H1 (cell line): ENCODE measurements at regions not wholly inside any gene's neighbourhood (a gene's known extent, or its start where the extent isn't known, plus 50 kb on each side); places are given as distances from the start of the nearest gene placed in this dataset.

Experiments
- CTCF ChIA-PET: fragments of 300-600 bp; sonication (Branson Sonifier 250); formaldehyde crosslinking; loops from one replicate; lab custom pipeline; 2021; ENCODE audit not compliant: partially characterized antibody; lab: Charles Lee
- POLR2A ChIA-PET: fragments of 300-600 bp; sonication (Branson Sonifier 250); formaldehyde crosslinking; loops from one replicate; lab custom pipeline; 2021; ENCODE audit warnings: inconsistent platforms; ENCODE audit not compliant: partially characterized antibody; lab: Charles Lee
- DNase-seq, 2 experiments: peaks; one replicate each; pipeline versions ENCODE4 v3.0.0 to v3.0.0-alpha.2; 2010 to 2022; ENCODE audit warnings: low spot score in 2 of 2, low read depth in 1 of 2, mixed read lengths in 1 of 2
- FAIRE-seq: peaks from 2 replicates; lab custom pipeline; 2011; peaks lifted over from hg19 to GRCh38; lab: Jason Lieb, UNC
- H2AFZ ChIP-seq: 2 replicates; pipeline ENCODE4 v1.8.1; 2012; ENCODE audit warnings: low read length, inconsistent platforms
- H2AK5ac ChIP-seq: 2 replicates; pipeline ENCODE4 v1.6.1; 2013; ENCODE audit warnings: low read depth, low read length
- H2BK120ac ChIP-seq: replicated peaks from 2 replicates; pipeline ENCODE3; 2013; ENCODE audit warnings: low read depth, low read length, inconsistent platforms
- H2BK12ac ChIP-seq: 2 replicates; pipeline ENCODE4 v1.6.1; 2013; ENCODE audit warnings: low read depth, low read length
- H2BK15ac ChIP-seq: 2 replicates; pipeline ENCODE4 v1.6.1; 2013; ENCODE audit warnings: low read length
- H2BK20ac ChIP-seq: 2 replicates; pipeline ENCODE4 v1.6.1; 2013; ENCODE audit warnings: low read length
- H2BK5ac ChIP-seq: 2 replicates; pipeline ENCODE4 v1.6.1; 2013; ENCODE audit warnings: low read depth, low read length
- H3K14ac ChIP-seq: 2 replicates; pipeline ENCODE4 v1.6.1; 2013; ENCODE audit warnings: inconsistent platforms; ENCODE audit not compliant: insufficient read length
- H3K18ac ChIP-seq: 2 replicates; pipeline ENCODE4 v1.6.1; 2013; ENCODE audit warnings: low read length; ENCODE audit errors: extremely low read depth
- H3K23ac ChIP-seq: 2 replicates; pipeline ENCODE4 v1.6.1; 2013; ENCODE audit warnings: inconsistent platforms; ENCODE audit not compliant: insufficient read length
- H3K23me2 ChIP-seq: 2 replicates; pipeline ENCODE4 v1.6.1; 2013; ENCODE audit warnings: low read depth, low read length
- H3K27ac ChIP-seq: 2 replicates; pipeline ENCODE4 v1.6.1; 2011; ENCODE audit warnings: low read depth, low read length, inconsistent platforms
- H3K27me3 ChIP-seq, 4 experiments: replicated peaks in 1 of 4; 1 replicate in 1 of 4; 2 replicates in 3 of 4; pipeline versions ENCODE4 v1.6.1 to v1.8.1; 2011 to 2013; ENCODE audit warnings: low read length in 3 of 4, mild to moderate bottlenecking in 3 of 4, inconsistent platforms in 2 of 4, mixed read lengths in 2 of 4, moderate library complexity in 1 of 4; ENCODE audit not compliant: control insufficient read depth in 3 of 4, insufficient read depth in 3 of 4; ENCODE audit errors: extremely low read depth in 1 of 4
- H3K36me3 ChIP-seq, 4 experiments: 2 replicates each; pipeline versions ENCODE4 v1.6.1 to v1.8.1; 2011 to 2013; ENCODE audit warnings: mild to moderate bottlenecking in 4 of 4, low read length in 3 of 4, moderate library complexity in 2 of 4, control low read depth in 1 of 4, inconsistent platforms in 1 of 4; ENCODE audit not compliant: insufficient read depth in 4 of 4, control insufficient read depth in 2 of 4
- H3K4ac ChIP-seq: replicated peaks from 2 replicates; pipeline ENCODE3; 2013; ENCODE audit warnings: low read length, low read depth, mixed read lengths, inconsistent platforms; ENCODE audit not compliant: insufficient read length
- H3K4me1 ChIP-seq, 4 experiments: replicated peaks in 1 of 4; 1 replicate in 1 of 4; 2 replicates in 3 of 4; pipeline versions ENCODE4 v1.6.1 to v1.8.1; 2011 to 2013; ENCODE audit warnings: low read length in 3 of 4, inconsistent platforms in 2 of 4, mixed read lengths in 1 of 4; ENCODE audit not compliant: insufficient read depth in 4 of 4, control insufficient read depth in 3 of 4
- H3K4me2 ChIP-seq, 2 experiments: 2 replicates each; pipeline versions ENCODE4 v1.6.1 to v1.8.1; 2011 to 2013; ENCODE audit warnings: low read depth in 2 of 2, low read length in 2 of 2, control low read depth in 1 of 2, inconsistent platforms in 1 of 2, mild to moderate bottlenecking in 1 of 2; ENCODE audit not compliant: insufficient read depth in 1 of 2
- H3K4me3 ChIP-seq, 4 experiments: fragments of 200-600, 300-600 bp in 1 of 4; sonication (generic), shearing (Covaris generic), sonication (Bioruptor Twin) in 1 of 4; 2 replicates each; pipeline versions ENCODE4 v1.5.1 to v1.8.1; 2011 to 2016; ENCODE audit warnings: low read length in 4 of 4, low read depth in 3 of 4, control low read depth in 2 of 4, inconsistent platforms in 2 of 4, mild to moderate bottlenecking in 2 of 4, mixed read lengths in 1 of 4, moderate library complexity in 1 of 4; ENCODE audit not compliant: insufficient read depth in 2 of 4; ENCODE audit errors: extremely low read depth in 1 of 4
- H3K56ac ChIP-seq: replicated peaks from 2 replicates; pipeline ENCODE3; 2013; ENCODE audit warnings: low read depth, mild to moderate bottlenecking, mixed read lengths, low read length, inconsistent platforms; ENCODE audit not compliant: insufficient read length
- H3K79me1 ChIP-seq: 2 replicates; pipeline ENCODE4 v1.6.1; 2013; ENCODE audit warnings: low read depth, low read length, control low read depth
- H3K79me2 ChIP-seq, 2 experiments: 2 replicates each; pipeline versions ENCODE4 v1.6.1 to v1.8.1; 2012 to 2013; ENCODE audit warnings: low read length in 2 of 2, mild to moderate bottlenecking in 2 of 2, inconsistent platforms in 1 of 2; ENCODE audit not compliant: insufficient read depth in 2 of 2, control insufficient read depth in 1 of 2
- H3K9ac ChIP-seq, 4 experiments: replicated peaks in 1 of 4; 1 replicate in 1 of 4; 2 replicates in 3 of 4; pipeline versions ENCODE4 v1.6.1 to v1.8.1; 2011 to 2013; ENCODE audit warnings: low read depth in 3 of 4, low read length in 3 of 4, control low read depth in 2 of 4, mild to moderate bottlenecking in 2 of 4, moderate library complexity in 2 of 4, inconsistent platforms in 1 of 4; ENCODE audit errors: extremely low read depth in 1 of 4
- H3K9me3 ChIP-seq, 2 experiments: 2 replicates each; pipeline versions ENCODE4 v1.6.1 to v1.8.1; 2012 to 2013; ENCODE audit warnings: mild to moderate bottlenecking in 2 of 2, moderate library complexity in 2 of 2, control low read depth in 1 of 2, inconsistent platforms in 1 of 2, low read depth in 1 of 2, low read length in 1 of 2, mixed read lengths in 1 of 2; ENCODE audit not compliant: insufficient read depth in 2 of 2
- H4K20me1 ChIP-seq, 2 experiments: replicated peaks in 1 of 2; 2 replicates each; pipeline versions ENCODE3 to v1.8.1; 2011 to 2013; ENCODE audit warnings: inconsistent platforms in 2 of 2, low read length in 2 of 2, mild to moderate bottlenecking in 1 of 2; ENCODE audit not compliant: insufficient read depth in 2 of 2, control insufficient read depth in 1 of 2
- H4K5ac ChIP-seq: 2 replicates; pipeline ENCODE4 v1.6.1; 2013; ENCODE audit warnings: low read length, low read depth, mixed read lengths, inconsistent platforms; ENCODE audit not compliant: insufficient read length
- H4K8ac ChIP-seq: 2 replicates; pipeline ENCODE4 v1.8.0; 2013; ENCODE audit warnings: mild to moderate bottlenecking, moderate library complexity, low read length, inconsistent platforms; ENCODE audit not compliant: insufficient read depth; ENCODE audit errors: extremely low read depth
- H4K91ac ChIP-seq: replicated peaks from 2 replicates; pipeline ENCODE3; 2013; ENCODE audit warnings: low read length, mixed read lengths, inconsistent platforms; ENCODE audit not compliant: insufficient read length
- CEBPB ChIP-seq: IDR thresholded peaks from 2 replicates; pipeline ENCODE4 v1.6.1; 2012; ENCODE audit warnings: low read depth, low read length
- EP300 ChIP-seq, 2 experiments: IDR thresholded peaks; 1 replicate in 1 of 2; 2 replicates in 1 of 2; pipeline ENCODE4 v1.6.1; 2011 to 2012; ENCODE audit warnings: low read depth in 2 of 2, low read length in 2 of 2, mild to moderate bottlenecking in 2 of 2, borderline replicate concordance in 1 of 2, inconsistent platforms in 1 of 2, moderate library complexity in 1 of 2
- JUND ChIP-seq: IDR thresholded peaks from 2 replicates; pipeline ENCODE4 v1.6.1; 2011; ENCODE audit warnings: mild to moderate bottlenecking, improper control_type of control experiment, low read length
- RXRA ChIP-seq: IDR thresholded peaks from 2 replicates; pipeline ENCODE4 v1.6.1; 2011; ENCODE audit warnings: low read depth, mild to moderate bottlenecking, low read length, moderate library complexity; ENCODE audit not compliant: insufficient read depth
- WGBS, 2 experiments: shearing (Covaris generic) in 1 of 2; methylation state at CpG; one replicate each; pipeline versions ENCODE4 v1.1.6 to v1.1.7; 2013 to 2015; ENCODE audit warnings: low lambda C conversion rate in 2 of 2, mixed read lengths in 2 of 2, inconsistent platforms in 1 of 2, low coverage in 1 of 2, missing lambda C conversion rate in 1 of 2; ENCODE audit not compliant: insufficient replicate concordance in 2 of 2, insufficient coverage in 1 of 2, insufficient read length in 1 of 2; ENCODE audit errors: extremely low coverage in 1 of 2, missing lambda C conversion rate in 1 of 2; 5-methylcytosine and 5-hydroxymethylcytosine counted together

GRCh38 chr11:70525466-70525865 lies 127.1 kb downstream of the CTTN start:
- CTCF ChIA-PET: interaction anchor here (1.1 to 11.3 kb wide), 2 partner anchors 17 to 62 kb away, joined by 3 to 150 read pairs; no protein-coding TSS in a partner anchor
- no peak for TF ChIP-seq CEBPB
- TF ChIP-seq EP300 (IDR thresholded peaks at IDR 0.05; ENCODE audit: borderline replicate concordance in 1 of 2, low read depth in 2 of 2, low read length in 2 of 2): no peak
- TF ChIP-seq JUND: no peak
- no peak for TF ChIP-seq RXRA

More at GRCh38 chr11:70525466-70525865, 127.1 kb downstream of the CTTN start:
- no peak overlapping the region for H2BK20ac ChIP-seq
- no peaks in the 10 kb centered on the region for H3K27me3 ChIP-seq
- H4K8ac ChIP-seq: no peak overlapping the region; the same call in 1 of the 2 replicates
- peak overlapping the region; percentile 41 for H3K4ac ChIP-seq
- no peak overlapping the region for H2AFZ ChIP-seq
- H2BK120ac ChIP-seq: no peak overlapping the region
- H3K56ac ChIP-seq: no peak overlapping the region
- H3K36me3 ChIP-seq: no peaks in the 10 kb centered on the region
- H2BK15ac ChIP-seq: peak overlapping the region; percentile 22; the same call in 1 of the 2 replicates
- no peaks in the 10 kb centered on the region for H3K79me2 ChIP-seq
- H3K79me1 ChIP-seq: peaks cover 2% of the 10 kb centered on the region
- POLR2A ChIA-PET: interaction anchor here (0.6 to 0.9 kb wide), 2 partner anchors 53 to 1629 kb away, joined by 4 to 5 read pairs; no protein-coding TSS in a partner anchor
- peaks cover 8 to 43% (median 30%) of the 10 kb centered on the region in 4 experiments for H3K4me1 ChIP-seq
- no peak overlapping the region for H3K23ac ChIP-seq
- no peaks in the 10 kb centered on the region for H3K9me3 ChIP-seq
- no peaks in the 10 kb centered on the region for H3K23me2 ChIP-seq
- DNase-seq (no peak), FAIRE-seq (no peak)
- H2BK12ac ChIP-seq: 0 out of 2 replicates have a peak overlapping the region, but pooled peaks have one; percentile 35
- peak overlapping the region; percentile 12 for H3K18ac ChIP-seq
- peaks cover 6 to 8% of the 10 kb centered on the region in 2 experiments for H4K20me1 ChIP-seq
- H3K14ac ChIP-seq: no peak overlapping the region
- peak overlapping the region; percentile 92 for H4K91ac ChIP-seq
- peak overlapping the region; percentile 27; the same call in 1 of the 2 replicates for H2BK5ac ChIP-seq
- H3K27ac ChIP-seq: no peak overlapping the region
- H2AK5ac ChIP-seq: peak overlapping the region; percentile 88; the same call in 1 of the 2 replicates
- no peak overlapping the region for H3K9ac ChIP-seq
- H3K4me3 ChIP-seq: no peak overlapping the region
- no peak overlapping the region for H4K5ac ChIP-seq
- no peak overlapping the region; a peak in 1 of 4 replicates for H3K4me2 ChIP-seq
- 82% methylated on average over 7 of the region's 7 CpGs; no CpG with 5 or more reads in 1 of the 2 experiments for WGBS, 2 experiments
